Breast epithelium (tissue), 3 donors: ENCODE measurements at regions not wholly inside any gene's neighbourhood (a gene's known extent, or its start where the extent isn't known, plus 50 kb on each side); places are given as distances from the start of the nearest gene placed in this dataset.

Experiments used
- POLR2A ChIP-seq: fragments of 450-650 bp; IDR thresholded peaks from one replicate; pipeline ENCODE4 v1.6.1; 2016; ENCODE audit warnings: antibody characterized with exemption, mild to moderate bottlenecking, moderate library complexity
- POLR2AphosphoS5 ChIP-seq, 3 donors: sonication (generic); formaldehyde crosslinking; IDR thresholded peaks; one replicate each; pipeline ENCODE4 v1.6.1; 2017; ENCODE audit warnings: antibody characterized with exemption in 3 of 3
- TF ChIP-seq, protein P1 (sequence below), 3 donors: fragments of 450-650 bp; IDR thresholded peaks; one replicate each; pipeline ENCODE4 v1.5.1; 2016 to 2017; ENCODE audit warnings: antibody characterized with exemption in 3 of 3, mild to moderate bottlenecking in 3 of 3, moderate library complexity in 3 of 3

DNA sequence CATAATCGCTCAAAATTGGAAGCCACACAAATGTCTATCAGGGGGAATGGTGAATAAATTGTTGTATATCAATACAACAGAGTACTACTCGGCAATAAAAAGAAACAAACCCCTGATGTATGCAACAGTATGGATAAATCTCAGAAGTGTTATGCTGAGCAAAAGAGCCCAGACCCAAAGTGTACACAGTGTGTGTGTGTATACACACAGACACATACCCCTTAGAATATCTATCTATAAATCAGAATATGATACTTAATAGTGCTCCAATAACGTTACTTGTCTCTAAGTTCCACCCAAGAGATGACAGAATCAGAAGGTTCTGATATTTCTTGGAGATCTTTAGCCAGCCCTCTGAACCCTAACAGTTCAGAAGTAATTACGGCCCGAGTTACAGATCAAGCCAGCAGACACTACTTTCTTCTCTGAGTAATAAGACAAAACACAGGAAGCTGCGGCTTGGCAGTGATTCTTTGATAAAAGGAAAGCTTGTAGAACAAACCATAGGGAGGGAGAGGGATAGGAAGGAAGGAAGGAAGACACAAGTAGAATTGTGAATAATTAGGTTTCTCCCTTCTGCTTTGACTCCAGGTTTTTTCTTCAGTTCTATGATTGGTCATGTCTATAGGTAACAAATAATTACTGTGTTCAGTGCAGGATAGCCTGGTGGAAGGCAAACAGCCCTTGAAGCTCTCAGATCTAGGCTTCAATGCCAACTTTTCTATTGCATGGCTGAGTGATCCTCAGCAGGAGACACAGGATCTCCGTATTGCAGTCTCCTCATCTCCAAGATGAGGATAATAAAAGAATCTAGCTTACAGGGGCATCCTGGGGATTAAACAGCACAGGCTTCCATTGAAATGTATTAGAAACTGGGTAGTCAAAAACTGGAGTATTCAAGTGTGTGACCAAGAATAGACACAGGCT is 75.6 kb upstream of the TEAD1 start:
- TF ChIP-seq POLR2A = no peak
- TF ChIP-seq, protein P1, sequence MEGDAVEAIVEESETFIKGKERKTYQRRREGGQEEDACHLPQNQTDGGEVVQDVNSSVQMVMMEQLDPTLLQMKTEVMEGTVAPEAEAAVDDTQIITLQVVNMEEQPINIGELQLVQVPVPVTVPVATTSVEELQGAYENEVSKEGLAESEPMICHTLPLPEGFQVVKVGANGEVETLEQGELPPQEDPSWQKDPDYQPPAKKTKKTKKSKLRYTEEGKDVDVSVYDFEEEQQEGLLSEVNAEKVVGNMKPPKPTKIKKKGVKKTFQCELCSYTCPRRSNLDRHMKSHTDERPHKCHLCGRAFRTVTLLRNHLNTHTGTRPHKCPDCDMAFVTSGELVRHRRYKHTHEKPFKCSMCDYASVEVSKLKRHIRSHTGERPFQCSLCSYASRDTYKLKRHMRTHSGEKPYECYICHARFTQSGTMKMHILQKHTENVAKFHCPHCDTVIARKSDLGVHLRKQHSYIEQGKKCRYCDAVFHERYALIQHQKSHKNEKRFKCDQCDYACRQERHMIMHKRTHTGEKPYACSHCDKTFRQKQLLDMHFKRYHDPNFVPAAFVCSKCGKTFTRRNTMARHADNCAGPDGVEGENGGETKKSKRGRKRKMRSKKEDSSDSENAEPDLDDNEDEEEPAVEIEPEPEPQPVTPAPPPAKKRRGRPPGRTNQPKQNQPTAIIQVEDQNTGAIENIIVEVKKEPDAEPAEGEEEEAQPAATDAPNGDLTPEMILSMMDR (IDR thresholded peaks at IDR 0.05) = no peak
- TF ChIP-seq POLR2AphosphoS5 (IDR thresholded peaks at IDR 0.05) = no peak
